ENCODE measurements at regions not wholly inside any gene's neighbourhood (a gene's known extent, or its start where the extent isn't known, plus 50 kb on each side); places are given as distances from the start of the nearest gene placed in this dataset.

GRCh38 chr4:96833831-96834230, 993.9 kb downstream of the PDHA2 start:
- Histone ChIP-seq H4K20me1 (ENCODE audit: insufficient read depth, low read length) (no peaks in the 10 kb centered on the region), H3K27me3 (ENCODE audit: insufficient read depth, low read length) (no peaks in the 10 kb centered on the region), H3F3A (ENCODE audit: insufficient read depth, low read length) (no peaks in the 10 kb centered on the region), H3K9me3 (ENCODE audit: low read length) (no peaks in the 10 kb centered on the region), H3K9me2 (ENCODE audit: low read depth, low read length) (no peaks in the 10 kb centered on the region), H2AFZ (ENCODE audit: low read length) (no peak overlapping the region), H3K36me3 (ENCODE audit: insufficient read depth, low read length) (no peaks in the 10 kb centered on the region), H3K4me3 (ENCODE audit: low read depth, low read length, poor library complexity, severe bottlenecking) (no peak overlapping the region), H3K27ac (ENCODE audit: low read depth, low read length, poor library complexity, severe bottlenecking) (no peak overlapping the region), H3K4me1 (ENCODE audit: insufficient read depth, low read length, severe bottlenecking) (no peaks in the 10 kb centered on the region), H3K79me2 (ENCODE audit: insufficient read depth, low read length) (no peaks in the 10 kb centered on the region), H3K9ac (ENCODE audit: low read length) (no peak overlapping the region), H3K4me2 (ENCODE audit: low read length) (no peak overlapping the region)
- TF ChIP-seq CTCF (IDR thresholded peaks at IDR 0.05; ENCODE audit: low read length): no peak
- TF ChIP-seq EZH2 (IDR thresholded peaks at IDR 0.05; ENCODE audit: borderline replicate concordance, low read length): no peak

- no peak for TF ChIP-seq CTCF (IDR thresholded peaks at IDR 0.05; ENCODE audit: low read length)
- no peak for TF ChIP-seq EZH2 (IDR thresholded peaks at IDR 0.05; ENCODE audit: borderline replicate concordance, low read length)
- H3K79me2 ChIP-seq (ENCODE audit: insufficient read depth, low read length): no peaks in the 10 kb centered on the region
- no peaks in the 10 kb centered on the region for H4K20me1 ChIP-seq (ENCODE audit: insufficient read depth, low read length)
Measured at GRCh38 chr4:96835991-96836390, 996.1 kb downstream of the PDHA2 start.

DNA sequence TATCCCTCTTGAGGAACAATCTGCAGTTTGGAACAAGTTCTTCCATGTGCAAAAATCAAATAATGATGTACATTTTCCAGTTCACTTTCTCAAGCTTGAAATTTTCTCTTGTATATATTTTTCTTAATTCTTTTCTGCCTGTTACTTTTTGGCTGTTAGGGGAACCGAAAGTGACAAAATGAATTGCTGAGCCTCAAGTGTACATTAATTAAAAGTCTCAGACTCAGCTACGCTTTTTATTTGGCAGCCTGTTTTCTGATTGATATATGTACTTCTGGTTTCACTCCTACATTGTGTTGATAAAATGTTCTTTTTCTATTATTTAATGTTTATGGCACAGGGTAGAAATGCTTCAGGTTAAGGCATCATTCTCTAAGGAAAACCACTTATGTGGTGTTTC, 999.5 kb downstream of the PDHA2 start:
- Histone ChIP-seq H2AFZ (ENCODE audit: low read length) (no peak overlapping the region), H3K79me2 (ENCODE audit: insufficient read depth, low read length) (no peaks in the 10 kb centered on the region), H3K4me3 (ENCODE audit: low read depth, low read length, poor library complexity, severe bottlenecking) (no peak overlapping the region), H3K9me2 (ENCODE audit: low read depth, low read length) (no peaks in the 10 kb centered on the region), H3K9ac (ENCODE audit: low read length) (no peak overlapping the region), H3K27me3 (ENCODE audit: insufficient read depth, low read length) (no peaks in the 10 kb centered on the region), H3K4me2 (ENCODE audit: low read length) (no peak overlapping the region), H3K36me3 (ENCODE audit: insufficient read depth, low read length) (no peaks in the 10 kb centered on the region), H4K20me1 (ENCODE audit: insufficient read depth, low read length) (no peaks in the 10 kb centered on the region), H3K27ac (ENCODE audit: low read depth, low read length, poor library complexity, severe bottlenecking) (no peak overlapping the region), H3K9me3 (ENCODE audit: low read length) (no peaks in the 10 kb centered on the region), H3K4me1 (ENCODE audit: insufficient read depth, low read length, severe bottlenecking) (no peaks in the 10 kb centered on the region), H3F3A (ENCODE audit: insufficient read depth, low read length) (no peaks in the 10 kb centered on the region)
- TF ChIP-seq EZH2 (IDR thresholded peaks at IDR 0.05; ENCODE audit: borderline replicate concordance, low read length) (no peak), CTCF (IDR thresholded peaks at IDR 0.05; ENCODE audit: low read length) (no peak)

More at GRCh38 chr4:96835991-96836390, 996.1 kb downstream of the PDHA2 start:
- no peaks in the 10 kb centered on the region for H3K9me3 ChIP-seq (ENCODE audit: low read length)
- H3K4me3 ChIP-seq (ENCODE audit: low read depth, low read length, poor library complexity, severe bottlenecking): no peak overlapping the region
- H3F3A ChIP-seq (ENCODE audit: insufficient read depth, low read length): no peaks in the 10 kb centered on the region
- H3K4me2 ChIP-seq (ENCODE audit: low read length): no peak overlapping the region
- no peaks in the 10 kb centered on the region for H3K36me3 ChIP-seq (ENCODE audit: insufficient read depth, low read length)
- no peak overlapping the region for H2AFZ ChIP-seq (ENCODE audit: low read length)
- H3K4me1 ChIP-seq (ENCODE audit: insufficient read depth, low read length, severe bottlenecking): no peaks in the 10 kb centered on the region
- no peaks in the 10 kb centered on the region for H3K9me2 ChIP-seq (ENCODE audit: low read depth, low read length)
- no peaks in the 10 kb centered on the region for H3K27me3 ChIP-seq (ENCODE audit: insufficient read depth, low read length)
- no peak overlapping the region for H3K9ac ChIP-seq (ENCODE audit: low read length)
- no peak overlapping the region for H3K27ac ChIP-seq (ENCODE audit: low read depth, low read length, poor library complexity, severe bottlenecking)
